ENCODE measurements at regions not wholly inside any gene's neighbourhood (a gene's known extent, or its start where the extent isn't known, plus 50 kb on each side); places are given as distances from the start of the nearest gene placed in this dataset.

- DNase-seq (ENCODE audit: low spot score), result no peak
Measured at GRCh38 chr17:72258711-72259110, 137.9 kb downstream of the SOX9 start.

- no peak for DNase-seq (ENCODE audit: low spot score)
Measured at GRCh38 chr17:72259922-72260321, 139.1 kb downstream of the SOX9 start.

DNA sequence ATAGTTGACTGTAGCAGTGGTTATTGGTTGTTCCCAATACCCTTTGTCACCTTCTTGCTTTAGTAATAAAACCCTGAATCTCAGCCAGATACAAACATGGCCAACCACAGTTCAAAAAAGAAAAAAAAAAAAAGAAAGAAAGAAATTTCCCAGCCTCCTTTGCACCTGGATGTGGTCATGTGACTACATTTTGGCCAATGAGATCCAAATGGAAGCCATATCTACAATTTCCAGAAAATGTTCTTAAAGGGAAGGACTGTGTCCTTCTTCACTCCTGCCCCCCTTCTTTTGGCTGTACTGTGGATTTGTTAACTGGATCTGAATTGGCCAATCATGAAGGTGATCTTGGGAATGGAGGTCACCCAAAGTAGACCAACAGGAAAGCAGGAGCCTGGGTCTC is 141.9 kb downstream of the SOX9 start:
- DNase-seq (ENCODE audit: low spot score), result no peak

DNA sequence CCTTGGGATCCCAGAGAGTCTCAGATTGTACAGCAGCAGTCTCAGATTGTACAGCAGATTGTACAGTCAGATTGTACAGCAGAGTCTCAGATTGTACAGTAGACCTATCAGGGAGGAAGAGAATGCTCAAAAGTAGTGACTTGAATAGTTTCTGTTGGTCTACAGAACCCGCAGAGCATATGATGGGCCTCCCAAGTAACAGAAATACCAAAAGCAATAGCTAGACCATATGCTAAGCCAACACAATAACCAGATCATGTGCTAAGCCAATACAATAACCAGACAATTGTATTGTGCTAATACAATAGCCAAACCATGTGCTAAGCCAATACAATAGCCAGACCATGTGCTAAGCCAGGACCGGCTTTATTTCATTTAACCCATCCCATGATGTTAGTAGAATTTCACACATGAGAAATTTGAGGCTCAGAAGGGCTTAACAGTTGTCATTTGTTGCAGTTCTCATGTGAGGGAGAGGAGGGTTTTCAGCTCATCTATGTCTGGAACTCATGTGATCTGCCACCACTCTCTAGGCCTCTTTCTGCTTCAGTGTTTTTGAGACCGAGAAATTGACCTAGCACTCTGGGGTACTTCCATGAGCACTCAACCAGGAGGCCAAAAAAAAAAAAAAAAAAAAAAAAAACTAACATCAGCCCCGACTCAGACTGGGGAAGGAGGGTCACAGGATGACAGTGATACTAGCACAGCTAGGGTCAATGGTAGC is 144.0 kb downstream of the SOX9 start:
- DNase-seq (ENCODE audit: low spot score), result no peak

GRCh38 chr17:72266112-72266775 is 145.4 kb downstream of the SOX9 start:
- DNase-seq (ENCODE audit: low spot score), result no peak

GRCh38 chr17:72267601-72268000 is 146.8 kb downstream of the SOX9 start:
- DNase-seq (ENCODE audit: low spot score), result no peak

DNA sequence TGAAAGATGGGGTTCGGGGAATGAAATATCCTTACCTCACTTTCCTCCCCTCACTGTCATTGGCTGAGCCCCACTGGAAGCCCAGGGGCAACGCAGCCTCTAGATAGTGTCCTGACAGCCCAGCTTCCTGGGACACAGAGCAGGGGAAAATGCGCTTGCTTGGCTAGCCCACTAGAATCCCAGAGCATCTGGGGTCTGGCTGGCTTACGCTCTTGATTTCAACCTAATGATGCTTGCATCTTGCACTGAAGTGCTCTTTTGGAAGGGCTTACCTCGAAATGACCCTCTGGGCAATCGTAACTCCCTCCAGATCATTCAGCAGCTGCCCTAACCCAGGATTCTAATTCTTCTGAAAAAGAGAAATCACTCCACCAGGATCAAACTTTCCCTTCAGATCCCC is 147.6 kb downstream of the SOX9 start:
- no peak for DNase-seq (ENCODE audit: low spot score)

DNA sequence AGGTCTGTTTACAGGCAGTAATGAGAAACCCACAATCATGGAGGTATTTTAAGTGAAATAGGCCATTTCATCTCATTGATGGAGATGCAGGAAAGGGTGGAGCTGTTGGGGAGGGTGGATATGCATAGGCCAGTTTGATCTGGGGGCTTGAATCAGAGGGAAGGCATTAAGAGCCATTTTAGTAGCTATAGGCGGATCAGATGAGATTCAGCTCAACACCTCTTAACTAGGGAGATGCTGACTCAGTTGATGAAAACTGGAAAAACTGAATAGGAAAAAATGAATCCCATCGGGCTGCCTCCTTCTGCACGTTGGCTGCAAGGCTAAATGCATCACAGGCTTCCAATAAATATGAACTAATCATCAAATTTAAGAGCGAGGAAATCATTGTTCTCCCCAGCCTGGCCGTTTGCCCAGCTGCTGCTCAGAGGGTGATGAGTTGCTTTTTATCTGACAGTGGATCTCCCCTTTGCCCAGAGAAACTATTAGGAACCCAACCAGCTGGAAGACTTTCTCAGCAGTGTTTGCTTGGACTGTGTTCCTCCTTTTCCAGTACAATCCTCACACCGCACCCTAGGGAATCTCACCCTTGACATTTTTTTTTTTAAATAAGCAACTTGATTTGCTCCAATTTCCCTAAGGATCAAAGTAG is 149.6 kb downstream of the SOX9 start:
- DNase-seq (ENCODE audit: low spot score), result no peak

DNA sequence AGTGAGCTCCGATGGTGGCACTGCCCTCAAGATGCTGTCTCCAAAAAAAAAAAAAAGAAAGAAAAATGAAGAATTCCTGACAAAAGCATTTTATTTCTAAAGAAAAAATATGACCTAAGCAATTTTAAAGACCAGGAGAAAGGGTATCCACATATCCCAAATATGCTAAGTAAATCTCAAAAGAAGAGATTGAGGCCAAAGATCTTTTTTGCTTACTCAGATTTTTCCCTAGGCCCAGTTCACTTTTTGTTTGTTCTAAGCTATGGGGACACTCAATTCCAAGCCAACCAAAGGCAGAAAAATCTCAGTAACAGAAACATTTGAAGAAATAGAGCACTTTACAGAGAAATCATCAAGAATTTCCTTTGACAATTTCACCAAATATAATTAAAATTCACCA is 150.8 kb downstream of the SOX9 start:
- no peak for DNase-seq (ENCODE audit: low spot score)

DNA sequence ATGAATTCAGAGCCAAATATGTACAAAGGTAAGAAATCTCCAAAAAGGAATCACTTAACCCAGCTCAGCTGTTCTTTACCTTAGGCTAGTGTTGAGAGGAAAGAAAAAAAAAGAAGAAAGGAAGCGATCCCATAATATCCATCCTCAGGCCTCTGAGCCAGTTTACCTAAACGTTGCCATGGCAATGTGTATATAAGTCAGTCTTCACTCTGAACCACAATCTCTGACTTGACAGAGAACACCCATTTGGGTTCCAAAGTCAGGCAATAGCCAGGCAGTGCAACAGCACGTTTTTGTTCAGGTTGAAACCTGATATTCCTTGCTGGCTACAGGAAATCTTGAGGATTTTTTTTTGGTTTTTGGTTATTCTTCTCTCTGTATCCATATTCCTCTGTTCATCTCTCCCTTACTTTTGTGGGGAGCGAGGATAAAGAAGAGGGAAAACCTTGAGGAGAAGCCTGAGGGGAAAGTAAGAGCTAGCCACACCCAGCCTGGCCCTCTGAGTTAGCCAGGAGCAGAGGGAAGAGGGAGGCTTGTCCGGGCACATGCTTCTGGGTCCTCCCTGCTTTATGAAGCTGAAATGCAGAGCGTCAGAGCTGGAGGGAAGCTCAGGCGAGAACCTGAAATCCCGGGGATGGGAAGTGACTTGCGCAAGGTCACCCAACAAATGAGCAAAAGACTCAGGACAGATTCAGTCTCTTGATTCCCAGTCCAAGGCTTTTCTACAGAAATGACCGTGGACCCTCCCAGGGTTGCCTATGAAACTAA is 152.7 kb downstream of the SOX9 start:
- DNase-seq (ENCODE audit: low spot score), result no peak

- DNase-seq (ENCODE audit: low spot score), result no peak
Measured at GRCh38 chr17:72274614-72275013, 153.8 kb downstream of the SOX9 start.

DNA sequence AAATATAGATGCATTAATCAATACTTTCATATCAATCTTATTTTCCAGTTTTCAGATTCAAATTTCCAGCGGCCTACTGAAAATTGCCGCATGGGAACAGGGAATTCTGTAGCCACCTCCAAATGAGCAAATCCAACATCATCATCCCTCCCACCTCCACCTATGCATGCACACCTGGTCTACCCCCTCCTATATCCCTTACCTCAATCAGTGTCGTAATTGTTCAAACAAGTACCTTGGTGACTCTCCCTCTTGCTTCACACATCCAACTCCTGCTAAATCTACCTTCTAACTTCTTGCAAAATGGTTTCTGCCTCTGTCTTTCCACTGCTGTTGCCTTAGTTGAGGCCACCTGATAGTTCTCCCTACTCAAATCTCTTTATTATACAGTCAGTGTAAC is 160.1 kb downstream of the SOX9 start:
- DNase-seq (ENCODE audit: low spot score), result no peak

DNA sequence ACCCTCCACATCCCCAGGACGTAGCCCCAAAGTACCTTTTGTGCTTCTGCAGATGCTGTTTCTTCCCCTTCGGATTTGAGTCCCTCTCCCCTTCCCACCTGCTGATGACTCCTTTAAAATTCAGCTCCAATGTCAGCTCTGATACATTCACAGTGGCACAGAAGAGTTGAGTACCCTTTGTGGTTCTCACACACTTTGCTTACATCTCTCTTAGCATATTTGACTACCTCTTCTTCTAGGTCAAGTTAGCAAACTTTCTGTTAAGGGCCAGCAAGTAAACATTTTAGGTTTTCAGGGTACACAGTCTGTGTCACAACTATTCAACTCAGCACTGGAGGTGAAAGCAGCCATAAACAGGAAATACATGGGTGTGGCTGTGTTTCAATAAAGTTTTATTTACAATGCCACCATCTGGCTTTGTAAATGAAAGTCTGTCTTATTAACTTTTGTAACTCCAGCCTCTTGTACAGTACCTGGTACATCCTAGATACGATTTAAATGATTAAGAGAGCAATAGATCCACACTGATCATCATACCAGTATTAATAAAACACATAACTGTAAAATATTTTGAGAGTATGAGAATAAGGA is 161.7 kb downstream of the SOX9 start:
- no peak for DNase-seq (ENCODE audit: low spot score)

- DNase-seq (ENCODE audit: low spot score), result no peak
Measured at GRCh38 chr17:72284806-72285205, 164.0 kb downstream of the SOX9 start.

GRCh38 chr17:72287586-72287985 is 166.8 kb downstream of the SOX9 start:
- no peak for DNase-seq (ENCODE audit: low spot score)

DNA sequence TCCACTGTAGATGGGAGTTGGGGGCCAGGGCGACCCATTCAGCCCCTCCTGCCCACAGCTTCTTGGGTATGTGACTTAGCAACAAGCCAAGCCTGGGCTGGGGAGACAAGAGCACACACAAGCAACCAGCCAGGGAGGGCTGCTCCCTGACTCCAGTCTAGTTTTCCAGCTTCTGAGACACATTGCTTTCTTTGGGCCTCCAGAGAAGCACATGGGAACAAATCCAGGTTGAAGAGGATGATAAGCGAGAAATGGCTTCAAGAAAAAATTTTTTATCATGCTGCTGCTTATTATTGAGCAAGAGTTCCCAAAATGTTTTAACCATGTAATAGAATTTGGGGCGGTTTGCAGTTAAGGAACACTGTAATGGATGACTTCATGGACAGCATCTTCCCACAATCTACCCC is 173.7 kb downstream of the SOX9 start:
- no peak for DNase-seq (ENCODE audit: low spot score)

GRCh38 chr17:72295916-72296315 is 175.1 kb downstream of the SOX9 start:
- DNase-seq (ENCODE audit: low spot score), result no peak

DNA sequence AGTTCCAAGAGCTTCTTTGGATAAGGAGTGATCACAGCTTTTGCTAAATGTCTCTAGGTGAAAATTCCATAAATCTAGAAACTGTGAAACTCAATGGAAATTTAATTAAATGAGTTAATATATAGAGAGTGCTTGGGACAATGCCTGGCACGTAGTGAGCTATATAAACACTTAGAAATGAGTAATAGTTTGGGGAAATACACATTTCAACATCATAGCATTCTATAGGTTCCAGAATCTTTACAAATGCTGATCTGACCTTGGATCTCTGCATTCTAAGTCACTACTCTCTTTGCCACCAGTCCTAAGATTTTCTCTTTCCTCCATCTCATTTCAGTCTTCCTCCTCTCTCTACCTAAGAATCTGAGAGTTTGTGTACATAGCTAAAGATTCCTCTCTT is 175.6 kb downstream of the SOX9 start:
- DNase-seq (ENCODE audit: low spot score), result no peak

GRCh38 chr17:72297326-72298115 is 176.7 kb downstream of the SOX9 start:
- DNase-seq (ENCODE audit: low spot score), result no peak

DNA sequence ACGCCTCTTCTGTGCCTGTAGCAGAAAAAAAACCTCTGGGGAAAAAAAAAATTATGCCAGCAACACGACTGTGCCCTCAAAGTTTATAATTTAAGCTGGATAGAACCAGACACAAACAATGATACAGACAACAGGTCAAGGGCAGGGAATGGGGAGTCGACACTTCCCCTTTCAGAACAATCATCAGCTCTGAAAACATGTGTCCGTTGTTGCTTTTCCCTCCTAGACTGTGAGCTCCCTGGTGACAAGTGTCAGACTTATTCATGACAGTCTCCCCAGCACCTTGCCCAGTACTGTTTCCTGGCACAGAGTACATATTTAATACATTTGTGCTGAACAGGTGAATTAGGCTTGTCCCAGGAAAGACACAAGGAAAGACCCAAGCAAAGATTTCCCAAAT is 178.3 kb downstream of the SOX9 start:
- no peak for DNase-seq (ENCODE audit: low spot score)

GRCh38 chr17:72299592-72299991 is 178.8 kb downstream of the SOX9 start:
- DNase-seq (ENCODE audit: low spot score), result no peak
